Subcutaneous abdominal adipose tissue (tissue), 5 donors: ENCODE measurements at regions not wholly inside any gene's neighbourhood (a gene's known extent, or its start where the extent isn't known, plus 50 kb on each side); places are given as distances from the start of the nearest gene placed in this dataset.
"Not testable (repeated sequence)": the region's sequence is repeated elsewhere in the genome, so short reads cannot be mapped to it uniquely, and the experiment has no call there.

ENCODE experiments used
- H3K27ac ChIP-seq: one replicate; pipeline ENCODE4 v1.7.0; 2013; ENCODE audit warnings: low read depth, mild to moderate bottlenecking, inconsistent platforms, low read length, moderate library complexity
- H3K27me3 ChIP-seq, 5 donors: one replicate each; pipeline ENCODE4 v1.7.0; 2013; ENCODE audit warnings: low read length in 5 of 5, inconsistent platforms in 1 of 5; ENCODE audit not compliant: control insufficient read depth in 5 of 5, insufficient read depth in 4 of 5
- H3K36me3 ChIP-seq, 5 donors: one replicate each; pipeline ENCODE4 v1.7.0; 2013; ENCODE audit warnings: low read length in 5 of 5; ENCODE audit not compliant: control insufficient read depth in 5 of 5, insufficient read depth in 5 of 5
- H3K4me1 ChIP-seq, 5 donors: one replicate each; pipeline ENCODE4 v1.7.0; 2013; ENCODE audit warnings: low read length in 5 of 5, mild to moderate bottlenecking in 3 of 5, moderate library complexity in 1 of 5; ENCODE audit not compliant: control insufficient read depth in 5 of 5, insufficient read depth in 5 of 5
- H3K4me3 ChIP-seq, 5 donors: one replicate each; pipeline ENCODE4 v1.7.0; 2013; ENCODE audit warnings: low read length in 5 of 5, low read depth in 1 of 5
- H3K9ac ChIP-seq, 5 donors: one replicate each; pipeline ENCODE4 v1.7.0; 2013; ENCODE audit warnings: low read length in 5 of 5, mild to moderate bottlenecking in 4 of 5, moderate library complexity in 3 of 5
- H3K9me3 ChIP-seq, 5 donors: one replicate each; pipeline ENCODE4 v1.7.0; 2013; ENCODE audit warnings: low read length in 5 of 5; ENCODE audit not compliant: control insufficient read depth in 5 of 5
- donor health status: healthy.
- donor health status: healthy.
- donor health status: healthy.
- donor health status: healthy.
- donor health status: healthy.

GRCh38 chr4:67412153-67412712 lies 133.1 kb downstream of the CENPC start:
- H3K36me3 ChIP-seq, H3K9ac ChIP-seq, H3K9me3 ChIP-seq, H3K27ac ChIP-seq, H3K4me3 ChIP-seq, H3K27me3 ChIP-seq, H3K4me1 ChIP-seq: not testable (repeated sequence)

DNA sequence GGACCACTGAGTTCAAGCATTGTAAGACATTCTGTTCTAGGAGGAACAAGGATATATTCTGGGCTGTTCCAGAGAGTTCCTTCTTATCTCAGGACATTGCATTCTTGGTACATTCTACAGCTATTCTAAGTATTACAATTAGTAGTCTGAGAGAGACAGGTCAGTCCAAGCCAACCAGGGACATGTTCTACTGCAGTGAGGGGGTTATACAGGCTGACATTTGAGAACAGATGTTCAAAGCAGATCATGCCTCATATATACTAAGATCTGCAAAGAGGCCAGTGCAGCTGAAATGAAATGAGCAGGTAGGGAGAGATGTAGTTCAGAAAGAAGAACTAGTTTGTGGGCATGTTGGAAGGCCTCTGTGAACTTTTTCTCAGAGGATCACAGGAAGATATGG lies 142.0 kb downstream of the CENPC start:
- no peaks in the 10 kb centered on the region for H3K27me3 ChIP-seq
- no peak overlapping the region for H3K27ac ChIP-seq
- no peaks in the 10 kb centered on the region for H3K4me1 ChIP-seq
- H3K36me3 ChIP-seq, result no peaks in the 10 kb centered on the region
- H3K4me3 ChIP-seq, result no peak overlapping the region
- H3K9me3 ChIP-seq, result peaks cover 0 to 6% (median 0%) of the 10 kb centered on the region in 5 donors
- H3K9ac ChIP-seq, result no peak overlapping the region

GRCh38 chr4:67401902-67402301 lies 143.4 kb downstream of the CENPC start:
- no peaks in the 10 kb centered on the region for H3K4me1 ChIP-seq
- peaks cover 0 to 6% (median 0%) of the 10 kb centered on the region in 5 donors for H3K9me3 ChIP-seq

GRCh38 chr4:67397931-67398330 lies 147.4 kb downstream of the CENPC start:
- no peak overlapping the region for H3K27ac ChIP-seq
- H3K9me3 ChIP-seq, result no peaks in the 10 kb centered on the region
- H3K9ac ChIP-seq, result no peak overlapping the region
- no peaks in the 10 kb centered on the region for H3K27me3 ChIP-seq
- H3K4me3 ChIP-seq, result no peak overlapping the region
- H3K36me3 ChIP-seq, result no peaks in the 10 kb centered on the region
- H3K4me1 ChIP-seq, result no peaks in the 10 kb centered on the region

More at GRCh38 chr4:67401902-67402301, 143.4 kb downstream of the CENPC start:
- Histone ChIP-seq H3K27me3 (no peaks in the 10 kb centered on the region), H3K36me3 (no peaks in the 10 kb centered on the region), H3K9ac (no peak overlapping the region), H3K4me3 (no peak overlapping the region), H3K27ac (no peak overlapping the region)

DNA sequence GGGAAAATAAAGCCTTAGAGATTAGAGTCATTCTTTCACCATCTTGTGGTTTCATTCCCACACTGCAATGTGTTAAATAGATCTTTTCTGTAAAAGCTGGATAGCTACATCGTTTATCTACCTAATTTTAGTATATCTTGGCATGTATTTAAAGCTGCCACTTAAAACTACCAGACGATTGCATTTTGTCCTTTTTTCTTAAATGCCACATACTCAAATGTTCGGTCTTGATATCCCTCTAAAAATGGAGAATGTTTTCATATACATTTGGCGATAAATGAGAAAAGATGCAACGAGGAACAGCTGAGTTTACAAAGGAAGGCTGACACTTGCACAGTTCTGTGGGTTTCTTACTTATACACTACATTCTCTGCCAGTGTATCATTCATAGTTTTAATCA lies 148.3 kb downstream of the CENPC start:
- no peaks in the 10 kb centered on the region for H3K36me3 ChIP-seq
- peaks cover 0 to 2% (median 0%) of the 10 kb centered on the region in 5 donors for H3K27me3 ChIP-seq
- H3K4me1 ChIP-seq, result no peaks in the 10 kb centered on the region
- H3K9me3 ChIP-seq, result no peaks in the 10 kb centered on the region
- no peak overlapping the region for H3K9ac ChIP-seq
- no peak overlapping the region for H3K27ac ChIP-seq
- H3K4me3 ChIP-seq, result no peak overlapping the region

DNA sequence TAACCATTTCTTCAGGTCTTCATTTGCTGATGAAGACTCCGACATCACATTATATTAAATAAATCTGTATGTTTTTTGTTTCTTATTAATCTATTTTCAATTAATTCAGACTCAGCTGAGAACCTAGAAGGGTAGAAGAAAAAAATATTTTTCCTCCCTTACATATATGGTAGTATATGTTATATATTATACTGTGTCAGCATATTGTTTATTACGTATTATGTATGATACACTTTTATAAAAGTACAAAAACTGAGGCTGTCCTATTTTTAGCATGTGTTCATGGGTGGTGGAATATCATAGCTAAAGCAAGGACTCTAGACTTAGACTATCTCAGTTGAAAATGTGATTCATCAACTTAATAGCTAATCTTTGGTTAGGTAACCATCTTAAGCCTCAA lies 149.3 kb downstream of the CENPC start:
- Histone ChIP-seq H3K27me3 (peaks cover 0 to 2% (median 0%) of the 10 kb centered on the region in 5 donors), H3K9me3 (no peaks in the 10 kb centered on the region), H3K27ac (no peak overlapping the region), H3K9ac (no peak overlapping the region), H3K4me1 (no peaks in the 10 kb centered on the region), H3K4me3 (no peak overlapping the region), H3K36me3 (no peaks in the 10 kb centered on the region)

GRCh38 chr4:67394879-67395278 lies 150.4 kb downstream of the CENPC start:
- no peak overlapping the region for H3K4me3 ChIP-seq
- H3K9ac ChIP-seq, result no peak overlapping the region
- H3K27ac ChIP-seq, result no peak overlapping the region
- H3K9me3 ChIP-seq, result no peaks in the 10 kb centered on the region
- H3K27me3 ChIP-seq, result peaks cover 0 to 2% (median 0%) of the 10 kb centered on the region in 5 donors
- no peaks in the 10 kb centered on the region for H3K4me1 ChIP-seq
- H3K36me3 ChIP-seq, result no peaks in the 10 kb centered on the region

DNA sequence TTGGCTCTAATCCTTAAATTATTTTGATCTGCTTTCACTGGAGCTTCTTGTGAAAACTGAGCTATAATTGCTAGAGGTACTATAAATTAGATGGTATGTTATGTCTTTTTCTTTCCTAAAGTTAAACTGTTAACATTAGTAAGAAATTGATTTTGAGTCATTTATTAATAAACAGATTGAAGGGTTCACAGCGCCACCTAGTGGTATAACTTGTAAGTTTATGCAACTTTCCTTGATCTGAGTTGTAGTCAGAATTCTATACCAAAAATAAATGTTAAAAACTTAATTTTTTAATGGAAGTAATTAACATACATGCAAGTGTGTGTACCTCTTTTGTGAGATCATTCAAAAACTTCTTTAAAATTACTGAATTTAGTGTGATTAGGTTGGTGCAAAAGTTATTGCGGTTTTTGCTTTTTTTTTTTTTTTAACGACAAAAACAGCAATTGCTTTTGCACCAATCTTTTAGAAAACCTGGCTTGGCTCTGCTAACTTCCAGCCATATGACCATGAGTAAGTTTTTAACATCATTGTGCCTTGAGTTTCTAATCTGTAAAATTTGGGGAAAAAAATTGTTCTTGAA lies 151.5 kb downstream of the CENPC start:
- Histone ChIP-seq H3K27me3 (peaks cover 0 to 2% (median 0%) of the 10 kb centered on the region in 5 donors), H3K36me3 (no peaks in the 10 kb centered on the region), H3K9me3 (no peaks in the 10 kb centered on the region), H3K4me1 (no peaks in the 10 kb centered on the region), H3K27ac (no peak overlapping the region), H3K4me3 (no peak overlapping the region), H3K9ac (no peak overlapping the region)

- Histone ChIP-seq H3K27me3 (peaks cover 0 to 2% (median 0%) of the 10 kb centered on the region in 5 donors), H3K4me3 (no peak overlapping the region), H3K36me3 (no peaks in the 10 kb centered on the region), H3K4me1 (no peaks in the 10 kb centered on the region), H3K9me3 (no peaks in the 10 kb centered on the region), H3K27ac (no peak overlapping the region), H3K9ac (no peak overlapping the region)
Observed at GRCh38 chr4:67393007-67393406, 152.3 kb downstream of the CENPC start.

DNA sequence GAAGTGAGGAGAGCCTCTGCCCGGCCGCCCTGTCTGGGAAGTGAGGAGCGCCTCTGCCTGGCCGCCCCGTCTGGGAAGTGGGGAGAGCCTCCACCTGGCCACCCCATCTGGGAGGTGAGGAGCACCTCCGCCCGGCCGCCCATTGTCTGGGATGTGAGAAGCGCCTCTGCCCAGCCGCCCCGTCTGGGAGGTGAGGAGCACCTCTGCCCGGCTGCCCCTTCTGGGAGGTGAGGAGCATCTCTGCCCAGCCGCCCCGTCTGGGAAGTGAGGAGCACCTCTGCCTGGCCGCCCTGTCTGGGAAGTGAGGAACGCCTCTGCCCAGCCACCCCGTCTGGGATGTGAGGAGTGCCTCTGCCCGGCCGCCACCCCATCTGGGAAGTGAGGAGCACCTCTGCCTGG lies 163.9 kb downstream of the CENPC start:
- H3K9me3 ChIP-seq, H3K4me1 ChIP-seq, H3K9ac ChIP-seq, H3K27ac ChIP-seq, H3K4me3 ChIP-seq, H3K36me3 ChIP-seq, H3K27me3 ChIP-seq: not testable (repeated sequence)
